Nephron progenitor cell (in vitro differentiated cells): ENCODE measurements at regions not wholly inside any gene's neighbourhood (a gene's known extent, or its start where the extent isn't known, plus 50 kb on each side); places are given as distances from the start of the nearest gene placed in this dataset.

Source experiments
- DNase-seq: peaks from one replicate; pipeline ENCODE4 v3.0.0; 2021
- H3K27ac Mint-ChIP-seq: 2 replicates; pipeline ENCODE4 v1.8.0; 2021; ENCODE audit warnings: mild to moderate bottlenecking, moderate library complexity, mixed read lengths
- H3K27me3 Mint-ChIP-seq: 2 replicates; pipeline ENCODE4 v1.8.0; 2021; ENCODE audit warnings: mild to moderate bottlenecking, low read depth, mixed read lengths; ENCODE audit not compliant: poor library complexity
- H3K36me3 Mint-ChIP-seq: 2 replicates; pipeline ENCODE4 v1.8.0; 2021; ENCODE audit warnings: low read depth, mixed read lengths
- H3K4me1 Mint-ChIP-seq: 2 replicates; pipeline ENCODE4 v1.8.0; 2021; ENCODE audit warnings: mixed read lengths
- H3K4me3 Mint-ChIP-seq: 2 replicates; pipeline ENCODE4 v1.8.0; 2021; ENCODE audit warnings: mild to moderate bottlenecking, moderate library complexity, mixed read lengths
- H3K9me3 Mint-ChIP-seq: 2 replicates; pipeline ENCODE4 v1.8.0; 2021; ENCODE audit warnings: mild to moderate bottlenecking, moderate library complexity, mixed read lengths
- CTCF ChIP-seq: fragments of 200-600 bp; sonication (generic); IDR thresholded peaks from 2 replicates; pipeline ENCODE4 v1.5.0; 2021; ENCODE audit warnings: antibody characterized with exemption

GRCh38 chr2:183859129-183859528 lies 734.9 kb downstream of the NUP35 start:
- Mint-ChIP-seq H3K4me1 (no peaks in the 10 kb centered on the region), H3K4me3 (no peak overlapping the region)

GRCh38 chr2:183866666-183867065 lies 731.7 kb upstream of the ZNF804A start:
- H3K9me3 Mint-ChIP-seq: no peaks in the 10 kb centered on the region
- no peak for DNase-seq
- no peaks in the 10 kb centered on the region for H3K27me3 Mint-ChIP-seq
- no peak for TF ChIP-seq CTCF
- no peaks in the 10 kb centered on the region for H3K4me1 Mint-ChIP-seq
- no peak overlapping the region for H3K27ac Mint-ChIP-seq
- H3K36me3 Mint-ChIP-seq: no peaks in the 10 kb centered on the region
- H3K4me3 Mint-ChIP-seq: no peak overlapping the region

More at GRCh38 chr2:183859129-183859528, 734.9 kb downstream of the NUP35 start:
- TF ChIP-seq CTCF: no peak
- H3K27me3 Mint-ChIP-seq: no peaks in the 10 kb centered on the region
- H3K36me3 Mint-ChIP-seq: no peaks in the 10 kb centered on the region
- no peak overlapping the region for H3K27ac Mint-ChIP-seq
- DNase-seq: no peak
- peaks cover 15% of the 10 kb centered on the region for H3K9me3 Mint-ChIP-seq

- TF ChIP-seq CTCF: no peak
- Mint-ChIP-seq H3K4me1 (no peaks in the 10 kb centered on the region), H3K27me3 (no peaks in the 10 kb centered on the region), H3K36me3 (no peaks in the 10 kb centered on the region), H3K9me3 (no peaks in the 10 kb centered on the region), H3K4me3 (no peak overlapping the region), H3K27ac (no peak overlapping the region)
- DNase-seq: no peak
These were observed 731.1 kb upstream of the ZNF804A start for GRCh38 chr2:183867206-183867605.

GRCh38 chr2:183868153-183868552 lies 730.2 kb upstream of the ZNF804A start:
- Mint-ChIP-seq H3K4me3 (no peak overlapping the region), H3K4me1 (no peaks in the 10 kb centered on the region), H3K27ac (no peak overlapping the region), H3K27me3 (no peaks in the 10 kb centered on the region), H3K9me3 (no peaks in the 10 kb centered on the region), H3K36me3 (no peaks in the 10 kb centered on the region)
- DNase-seq: no peak
- no peak for TF ChIP-seq CTCF

- no peak for DNase-seq
- H3K36me3 Mint-ChIP-seq: no peaks in the 10 kb centered on the region
- no peaks in the 10 kb centered on the region for H3K4me1 Mint-ChIP-seq
- no peaks in the 10 kb centered on the region for H3K27me3 Mint-ChIP-seq
- no peak overlapping the region for H3K4me3 Mint-ChIP-seq
- TF ChIP-seq CTCF: no peak
- no peak overlapping the region for H3K27ac Mint-ChIP-seq
- H3K9me3 Mint-ChIP-seq: no peaks in the 10 kb centered on the region
These were observed 729.6 kb upstream of the ZNF804A start for GRCh38 chr2:183868707-183869106.

- Mint-ChIP-seq H3K4me3 (no peak overlapping the region), H3K36me3 (no peaks in the 10 kb centered on the region), H3K9me3 (no peaks in the 10 kb centered on the region), H3K27me3 (no peaks in the 10 kb centered on the region), H3K27ac (no peak overlapping the region), H3K4me1 (no peaks in the 10 kb centered on the region)
- no peak for DNase-seq
- no peak for TF ChIP-seq CTCF
These were observed 726.2 kb upstream of the ZNF804A start for GRCh38 chr2:183872131-183872530.
